ENCODE measurements at regions not wholly inside any gene's neighbourhood (a gene's known extent, or its start where the extent isn't known, plus 50 kb on each side); places are given as distances from the start of the nearest gene placed in this dataset.
"Not testable (repeated sequence)": the region's sequence is repeated elsewhere in the genome, so short reads cannot be mapped to it uniquely, and the experiment has no call there.

DNA sequence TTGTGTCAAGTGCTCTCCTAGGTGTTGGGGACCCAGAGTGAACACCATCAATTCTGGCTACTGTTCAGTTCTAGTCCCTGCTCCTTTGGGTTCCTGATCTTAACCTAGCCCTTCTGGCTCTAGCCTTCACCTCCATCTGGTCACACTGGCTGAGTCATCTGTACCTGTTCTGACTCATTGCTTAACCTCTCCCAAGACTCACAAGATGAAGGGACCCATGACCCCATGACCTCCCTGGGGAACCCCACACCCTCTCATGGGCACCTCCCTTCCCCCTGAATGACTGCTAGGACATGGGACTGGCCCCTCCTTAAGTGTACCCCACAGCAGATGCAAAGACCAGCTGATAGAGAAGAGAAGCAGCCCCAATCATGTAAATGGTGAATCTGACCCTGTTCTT is 345.8 kb upstream of the CDH5 start:
- peak overlapping the region in 8 of 11 experiments; percentile 17 to 57 (median 36); a peak in 12 of 22 replicates for H3K4me2 ChIP-seq
- H3K27ac ChIP-seq, result peak overlapping the region in 1 of 11 experiments; percentile 24; a peak in 1 of 22 replicates
- H3K4me3 ChIP-seq, result no peak overlapping the region
- peaks cover 14 to 29% (median 17%) of the 10 kb centered on the region in 11 experiments for H3K9me3 ChIP-seq (replicated peaks in 1 of 11)
- no peaks in the 10 kb centered on the region for H3K27me3 ChIP-seq
- no peaks in the 10 kb centered on the region; a peak in 1 of 22 replicates for H3K36me3 ChIP-seq
- H3K9ac ChIP-seq, result no peak overlapping the region
- peaks cover 0 to 12% (median 6%) of the 10 kb centered on the region in 10 experiments; a peak in 8 of 20 replicates for H3K4me1 ChIP-seq
- no peaks in the 10 kb centered on the region for H4K20me1 ChIP-seq
- no peak for TF ChIP-seq Cebpa-rat (IDR thresholded peaks at IDR 0.05)

GRCh38 chr16:66020046-66020445 is 346.4 kb upstream of the CDH5 start:
- Histone ChIP-seq H3K4me2 (peak overlapping the region in 1 of 11 experiments; percentile 44; a peak in 1 of 22 replicates), H3K4me3 (no peak overlapping the region), H3K9ac (no peak overlapping the region), H3K36me3 (no peaks in the 10 kb centered on the region; a peak in 1 of 22 replicates), H4K20me1 (no peaks in the 10 kb centered on the region), H3K27ac (0 out of 22 replicates have a peak overlapping the region, but pooled peaks of 1 of the 11 experiments have one; percentile 24), H3K4me1 (peaks cover 0 to 12% (median 6%) of the 10 kb centered on the region in 10 experiments; a peak in 9 of 20 replicates), H3K9me3 (replicated peaks in 1 of 11) (peaks cover 10 to 26% (median 15%) of the 10 kb centered on the region in 11 experiments), H3K27me3 (no peaks in the 10 kb centered on the region)
- TF ChIP-seq Cebpa-rat (IDR thresholded peaks at IDR 0.05), result no peak

- not testable (repeated sequence) for H3K4me3 ChIP-seq
Measured at GRCh38 chr16:66019502-66019901, 347.0 kb upstream of the CDH5 start.

DNA sequence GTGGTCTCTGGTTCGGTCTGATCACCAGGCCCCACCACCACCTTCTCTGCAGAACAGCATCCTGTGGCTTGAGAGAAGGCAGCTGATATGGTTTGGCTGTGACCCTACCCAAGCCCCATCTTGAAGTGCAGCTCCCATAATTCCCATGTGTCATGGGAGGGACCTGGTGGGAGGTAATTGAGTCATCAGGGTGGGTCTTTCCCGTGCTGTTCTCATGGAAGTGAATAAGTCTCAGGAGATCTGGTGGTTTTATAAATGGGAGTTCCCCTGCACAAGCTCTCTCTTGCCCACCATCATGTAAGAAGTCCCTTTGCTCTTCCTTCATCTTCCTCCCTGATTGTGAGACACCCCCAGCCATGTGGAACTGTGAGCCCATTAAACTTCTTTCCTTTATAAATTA is 352.3 kb upstream of the CDH5 start:
- Histone ChIP-seq H3K27me3 (no peaks in the 10 kb centered on the region), H3K4me2 (peak overlapping the region in 9 of 11 experiments; percentile 7 to 25 (median 20); a peak in 10 of 22 replicates), H3K9ac (no peak overlapping the region), H4K20me1 (no peaks in the 10 kb centered on the region), H3K36me3 (no peaks in the 10 kb centered on the region), H3K9me3 (replicated peaks in 1 of 11) (peaks cover 0 to 2% (median 0%) of the 10 kb centered on the region in 11 experiments; a peak in 3 of 22 replicates), H3K4me1 (peaks cover 0 to 21% (median 12%) of the 10 kb centered on the region in 10 experiments; a peak in 12 of 20 replicates), H3K27ac (no peak overlapping the region), H3K4me3 (no peak overlapping the region)
- no peak for TF ChIP-seq Cebpa-rat (IDR thresholded peaks at IDR 0.05)

More at GRCh38 chr16:66019502-66019901, 347.0 kb upstream of the CDH5 start:
- H4K20me1 ChIP-seq, H3K4me2 ChIP-seq, H3K27me3 ChIP-seq, H3K9ac ChIP-seq, H3K36me3 ChIP-seq, H3K27ac ChIP-seq: not testable (repeated sequence)
- H3K9me3 ChIP-seq (replicated peaks in 1 of 11), result peaks cover 5 to 21% (median 10%) of the 10 kb centered on the region in 11 experiments
- peaks cover 0 to 16% (median 7%) of the 10 kb centered on the region in 10 experiments; a peak in 13 of 20 replicates for H3K4me1 ChIP-seq

- no peaks in the 10 kb centered on the region for H3K27me3 ChIP-seq
- peak overlapping the region in 6 of 11 experiments; percentile 5 to 35 (median 25); a peak in 9 of 22 replicates for H3K4me2 ChIP-seq
- H3K4me3 ChIP-seq, result no peak overlapping the region
- peaks cover 0 to 21% (median 12%) of the 10 kb centered on the region in 10 experiments; a peak in 12 of 20 replicates for H3K4me1 ChIP-seq
- TF ChIP-seq Cebpa-rat (IDR thresholded peaks at IDR 0.05), result no peak
- no peak overlapping the region for H3K27ac ChIP-seq
- H3K36me3 ChIP-seq, result no peaks in the 10 kb centered on the region
- no peaks in the 10 kb centered on the region for H3K9me3 ChIP-seq (replicated peaks in 1 of 11)
- H4K20me1 ChIP-seq, result no peaks in the 10 kb centered on the region
- no peak overlapping the region for H3K9ac ChIP-seq
Measured at GRCh38 chr16:66013486-66013885, 353.0 kb upstream of the CDH5 start.

- peaks cover 0 to 10% (median 9%) of the 10 kb centered on the region in 10 experiments; a peak in 12 of 20 replicates for H3K4me1 ChIP-seq
- no peak overlapping the region for H3K9ac ChIP-seq
- H4K20me1 ChIP-seq, result no peaks in the 10 kb centered on the region
- no peaks in the 10 kb centered on the region for H3K9me3 ChIP-seq (replicated peaks in 1 of 11)
- H3K4me2 ChIP-seq, result no peak overlapping the region
- no peaks in the 10 kb centered on the region for H3K27me3 ChIP-seq
- no peak overlapping the region for H3K27ac ChIP-seq
- TF ChIP-seq Cebpa-rat (IDR thresholded peaks at IDR 0.05), result no peak
- no peaks in the 10 kb centered on the region for H3K36me3 ChIP-seq
- no peak overlapping the region for H3K4me3 ChIP-seq
Measured at GRCh38 chr16:66008136-66008535, 358.4 kb upstream of the CDH5 start.

GRCh38 chr16:66007717-66008116 is 358.8 kb upstream of the CDH5 start:
- no peak overlapping the region for H3K4me3 ChIP-seq
- no peaks in the 10 kb centered on the region for H3K27me3 ChIP-seq
- H3K9me3 ChIP-seq (replicated peaks in 1 of 11), result no peaks in the 10 kb centered on the region
- H3K4me2 ChIP-seq, result no peak overlapping the region
- no peaks in the 10 kb centered on the region for H3K36me3 ChIP-seq
- no peak overlapping the region for H3K9ac ChIP-seq
- peaks cover 0 to 10% (median 9%) of the 10 kb centered on the region in 10 experiments; a peak in 11 of 20 replicates for H3K4me1 ChIP-seq
- no peak for TF ChIP-seq Cebpa-rat (IDR thresholded peaks at IDR 0.05)
- no peak overlapping the region for H3K27ac ChIP-seq
- H4K20me1 ChIP-seq, result no peaks in the 10 kb centered on the region

- H3K27ac ChIP-seq, result no peak overlapping the region; a peak in 1 of 22 replicates
- no peaks in the 10 kb centered on the region for H3K9me3 ChIP-seq (replicated peaks in 1 of 11)
- no peaks in the 10 kb centered on the region for H3K27me3 ChIP-seq
- H3K36me3 ChIP-seq, result no peaks in the 10 kb centered on the region
- peak overlapping the region in 9 of 11 experiments; percentile 0 to 53 (median 39); a peak in 13 of 22 replicates for H3K4me2 ChIP-seq
- H3K4me1 ChIP-seq, result peaks cover 0 to 10% (median 9%) of the 10 kb centered on the region in 10 experiments; a peak in 11 of 20 replicates
- H3K4me3 ChIP-seq, result no peak overlapping the region
- no peak overlapping the region for H3K9ac ChIP-seq
- no peak for TF ChIP-seq Cebpa-rat (IDR thresholded peaks at IDR 0.05)
- H4K20me1 ChIP-seq, result no peaks in the 10 kb centered on the region
Measured at GRCh38 chr16:66006485-66006884, 360.0 kb upstream of the CDH5 start.

DNA sequence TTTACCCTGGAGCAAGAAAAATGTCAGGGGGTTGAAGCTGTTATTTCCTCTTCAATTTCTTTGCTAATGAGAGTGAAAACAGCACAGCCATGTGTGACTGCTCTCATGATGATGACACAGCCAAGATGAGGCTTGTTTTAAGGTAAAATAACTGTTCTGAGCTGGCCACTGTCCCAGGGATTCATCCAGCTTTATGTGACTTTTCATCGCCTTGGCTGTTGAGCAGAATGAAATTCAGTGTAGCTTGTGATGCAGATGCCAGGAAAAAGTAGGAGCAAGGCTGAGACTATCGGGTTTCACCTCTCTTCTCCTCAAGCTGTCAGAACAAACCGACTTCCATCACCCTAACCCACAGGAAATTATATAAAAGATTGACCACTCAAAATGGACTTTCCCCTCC is 361.8 kb upstream of the CDH5 start:
- Histone ChIP-seq H3K27ac (no peak overlapping the region), H3K36me3 (no peaks in the 10 kb centered on the region), H4K20me1 (no peaks in the 10 kb centered on the region), H3K4me1 (peaks cover 0 to 10% (median 9%) of the 10 kb centered on the region in 10 experiments; a peak in 11 of 20 replicates), H3K4me2 (no peak overlapping the region), H3K9ac (no peak overlapping the region), H3K27me3 (no peaks in the 10 kb centered on the region), H3K9me3 (replicated peaks in 1 of 11) (no peaks in the 10 kb centered on the region), H3K4me3 (no peak overlapping the region)
- TF ChIP-seq Cebpa-rat (IDR thresholded peaks at IDR 0.05), result no peak

GRCh38 chr16:66003201-66003600 is 363.3 kb upstream of the CDH5 start:
- Histone ChIP-seq H3K27ac (no peak overlapping the region), H3K27me3 (no peaks in the 10 kb centered on the region), H3K4me3 (no peak overlapping the region), H4K20me1 (no peaks in the 10 kb centered on the region), H3K36me3 (no peaks in the 10 kb centered on the region), H3K4me1 (peaks cover 0 to 10% (median 9%) of the 10 kb centered on the region in 10 experiments; a peak in 11 of 20 replicates), H3K9ac (no peak overlapping the region), H3K9me3 (replicated peaks in 1 of 11) (peaks cover 0 to 4% (median 0%) of the 10 kb centered on the region in 11 experiments; a peak in 1 of 22 replicates), H3K4me2 (no peak overlapping the region)
- no peak for TF ChIP-seq Cebpa-rat (IDR thresholded peaks at IDR 0.05)

Measured in BLaER1 treated with 17β-estradiol and CSF1 and Interleukin-3, amounts not matched to agents 10 nM and 100 nM (cell line).